ENCODE measurements at regions not wholly inside any gene's neighbourhood (a gene's known extent, or its start where the extent isn't known, plus 50 kb on each side); places are given as distances from the start of the nearest gene placed in this dataset.

DNA sequence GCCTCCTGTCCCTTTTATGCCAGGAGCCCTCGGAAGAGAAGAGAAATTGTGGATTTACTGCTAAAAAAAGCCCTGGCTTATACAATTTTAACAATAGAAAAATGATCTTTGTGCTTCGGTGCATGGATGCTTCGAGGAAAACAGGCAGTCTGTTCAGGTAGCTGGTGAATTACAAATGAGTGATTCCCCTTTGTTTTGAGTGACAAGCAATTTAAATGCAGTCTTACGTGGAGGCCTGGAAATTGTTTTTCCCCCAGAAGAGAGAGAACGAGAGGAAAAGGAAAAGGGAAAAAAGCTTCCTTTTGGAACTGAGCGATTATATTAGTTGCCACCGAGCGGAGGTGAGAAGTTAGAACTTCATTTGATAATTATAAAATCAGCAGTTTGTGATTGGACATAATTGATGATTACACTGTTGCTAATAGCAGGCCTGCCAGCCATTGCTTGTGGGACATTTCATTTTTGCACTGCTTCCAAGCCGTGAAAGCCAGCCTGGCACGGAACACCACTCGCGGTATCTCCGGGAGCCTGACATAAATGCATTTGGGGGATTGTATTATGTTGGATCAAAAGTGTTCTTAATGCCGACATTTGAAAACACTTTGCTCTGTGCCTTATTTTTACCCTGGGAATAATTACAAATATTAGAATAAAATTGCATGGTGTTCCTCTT, 117.7 kb downstream of the PHETA1 start:
- no peak for DNase-seq (ENCODE audit: low read depth)
- no peak overlapping the region for H3K4me3 ChIP-seq (ENCODE audit: control insufficient read depth, low read depth, low read length)
- TF ChIP-seq, protein P1, sequence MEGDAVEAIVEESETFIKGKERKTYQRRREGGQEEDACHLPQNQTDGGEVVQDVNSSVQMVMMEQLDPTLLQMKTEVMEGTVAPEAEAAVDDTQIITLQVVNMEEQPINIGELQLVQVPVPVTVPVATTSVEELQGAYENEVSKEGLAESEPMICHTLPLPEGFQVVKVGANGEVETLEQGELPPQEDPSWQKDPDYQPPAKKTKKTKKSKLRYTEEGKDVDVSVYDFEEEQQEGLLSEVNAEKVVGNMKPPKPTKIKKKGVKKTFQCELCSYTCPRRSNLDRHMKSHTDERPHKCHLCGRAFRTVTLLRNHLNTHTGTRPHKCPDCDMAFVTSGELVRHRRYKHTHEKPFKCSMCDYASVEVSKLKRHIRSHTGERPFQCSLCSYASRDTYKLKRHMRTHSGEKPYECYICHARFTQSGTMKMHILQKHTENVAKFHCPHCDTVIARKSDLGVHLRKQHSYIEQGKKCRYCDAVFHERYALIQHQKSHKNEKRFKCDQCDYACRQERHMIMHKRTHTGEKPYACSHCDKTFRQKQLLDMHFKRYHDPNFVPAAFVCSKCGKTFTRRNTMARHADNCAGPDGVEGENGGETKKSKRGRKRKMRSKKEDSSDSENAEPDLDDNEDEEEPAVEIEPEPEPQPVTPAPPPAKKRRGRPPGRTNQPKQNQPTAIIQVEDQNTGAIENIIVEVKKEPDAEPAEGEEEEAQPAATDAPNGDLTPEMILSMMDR (conservative IDR thresholded peaks at IDR 0.05; ENCODE audit: control insufficient read depth, insufficient read depth, low read depth, low read length) = no peak

DNA sequence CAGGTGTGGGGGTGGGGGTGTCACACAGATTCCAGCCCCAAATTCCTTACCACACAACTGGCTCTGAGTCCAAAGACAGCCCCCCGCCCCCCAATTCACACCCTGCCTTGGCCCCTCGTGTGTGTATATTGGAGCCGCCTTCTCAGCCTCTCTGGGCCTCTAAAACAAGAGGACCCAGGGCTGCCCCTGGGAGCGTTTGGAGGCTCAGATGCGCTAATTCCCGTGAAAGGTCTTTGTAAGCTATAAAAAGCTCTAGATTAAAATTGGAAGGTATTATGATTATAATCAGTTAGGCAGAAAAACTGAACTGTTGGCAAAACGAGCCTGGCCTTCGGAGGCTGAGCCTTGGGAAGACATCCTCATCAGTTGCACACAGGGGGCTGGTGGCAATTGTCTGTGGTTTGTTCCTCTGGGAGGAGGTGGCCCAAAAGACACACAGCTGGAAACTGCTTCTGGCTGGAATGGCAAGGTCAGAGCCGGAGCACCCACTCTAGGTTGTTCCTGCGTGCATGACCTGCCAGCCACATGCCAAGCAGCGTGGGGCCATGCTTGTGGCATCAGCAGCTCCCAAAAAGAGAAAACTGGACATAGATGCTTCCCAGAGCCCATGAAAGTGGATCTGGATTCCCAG, 118.5 kb downstream of the PHETA1 start:
- DNase-seq (ENCODE audit: low read depth) = no peak
- H3K4me3 ChIP-seq (ENCODE audit: control insufficient read depth, low read depth, low read length) = no peak overlapping the region

DNA sequence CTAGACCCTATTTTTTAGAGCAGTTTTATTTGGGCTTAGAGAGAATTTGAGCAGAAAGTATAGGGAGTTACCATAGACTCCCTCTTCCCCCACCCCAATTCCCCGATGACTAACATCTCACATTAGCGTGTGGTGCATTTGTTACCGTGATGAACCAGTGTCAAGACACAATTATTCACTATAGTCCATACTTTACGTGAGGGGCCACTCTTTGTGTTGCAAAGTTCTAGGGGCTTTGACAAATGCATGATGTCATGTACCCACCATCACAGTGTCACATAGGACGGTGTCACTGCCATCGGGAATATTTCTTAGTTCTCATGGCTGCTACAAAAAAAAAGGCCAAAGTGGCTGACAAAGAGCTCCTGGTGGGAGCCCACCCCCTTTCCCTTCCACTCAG, 119.1 kb downstream of the PHETA1 start:
- TF ChIP-seq, protein P1 (conservative IDR thresholded peaks at IDR 0.05; ENCODE audit: control insufficient read depth, insufficient read depth, low read depth, low read length) = no peak
- DNase-seq (ENCODE audit: low read depth) = no peak

More for the DNA sequence above, 118.5 kb downstream of the PHETA1 start:
- TF ChIP-seq, protein P1 (conservative IDR thresholded peaks at IDR 0.05; ENCODE audit: control insufficient read depth, insufficient read depth, low read depth, low read length) = no peak

DNA sequence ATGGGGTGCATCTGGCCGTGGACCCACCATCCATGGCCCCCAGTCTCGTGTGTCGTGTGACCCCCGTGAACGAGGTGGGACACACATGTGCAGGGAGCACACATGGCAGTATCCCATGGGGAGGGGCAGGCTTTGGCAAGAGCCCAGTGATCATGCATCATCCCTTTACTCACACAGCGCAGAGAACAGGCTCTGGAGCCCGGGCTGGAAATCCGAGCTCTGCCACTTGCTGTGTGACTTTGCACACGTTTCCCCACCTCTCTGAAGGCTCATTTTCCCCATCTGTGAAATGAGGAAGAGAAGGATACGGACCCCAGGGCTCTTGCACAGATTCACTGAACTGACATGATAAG, 119.9 kb downstream of the PHETA1 start:
- DNase-seq (ENCODE audit: low read depth) = peak; percentile 52
- TF ChIP-seq, protein P1 (conservative IDR thresholded peaks at IDR 0.05; ENCODE audit: control insufficient read depth, insufficient read depth, low read depth, low read length) = no peak

More for the DNA sequence above, 119.1 kb downstream of the PHETA1 start:
- H3K4me3 ChIP-seq (ENCODE audit: control insufficient read depth, low read depth, low read length) = no peak overlapping the region

DNA sequence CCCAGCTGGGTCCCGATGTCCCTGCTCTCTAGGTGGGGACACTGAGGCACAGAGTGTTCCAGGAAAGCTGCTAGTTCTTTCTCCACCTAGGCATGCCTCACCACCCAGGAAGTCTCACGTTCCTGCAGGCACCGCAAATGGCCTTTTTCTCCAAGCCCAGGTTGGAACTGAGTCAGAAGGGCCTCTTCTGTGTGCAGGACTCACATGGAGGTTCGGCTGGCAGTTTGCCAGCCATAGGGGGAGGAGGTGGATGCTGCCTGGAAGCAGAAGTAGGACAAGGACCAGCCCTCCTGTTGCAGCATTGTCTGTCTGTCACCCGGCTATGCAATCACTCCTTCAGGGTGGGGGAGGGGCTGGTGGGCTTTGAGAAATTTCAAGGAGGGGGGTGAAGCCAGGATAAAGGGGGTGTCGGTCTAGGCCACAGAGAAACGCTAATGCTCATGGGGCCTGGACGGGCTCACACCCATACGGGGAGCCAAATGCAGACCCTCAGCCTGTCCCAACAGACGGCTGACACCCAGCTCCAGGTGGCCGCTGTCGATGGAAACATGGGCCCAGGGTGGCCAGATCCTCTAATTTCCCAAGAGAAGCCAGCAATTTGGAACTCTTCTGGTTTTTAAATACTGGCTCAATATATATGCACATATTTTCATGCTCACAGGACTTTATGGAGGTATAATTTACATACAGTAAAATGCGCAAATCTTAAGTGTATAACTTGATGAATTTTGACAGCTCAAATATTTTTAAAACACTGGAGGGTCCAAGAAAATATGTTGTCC, 120.5 kb downstream of the PHETA1 start:
- peak; percentile 13 for DNase-seq (ENCODE audit: low read depth)
- H3K4me3 ChIP-seq (ENCODE audit: control insufficient read depth, low read depth, low read length) = no peak overlapping the region
- TF ChIP-seq, protein P1 (conservative IDR thresholded peaks at IDR 0.05; ENCODE audit: control insufficient read depth, insufficient read depth, low read depth, low read length) = no peak

More for the DNA sequence above, 119.9 kb downstream of the PHETA1 start:
- H3K4me3 ChIP-seq (ENCODE audit: control insufficient read depth, low read depth, low read length) = no peak overlapping the region

DNA sequence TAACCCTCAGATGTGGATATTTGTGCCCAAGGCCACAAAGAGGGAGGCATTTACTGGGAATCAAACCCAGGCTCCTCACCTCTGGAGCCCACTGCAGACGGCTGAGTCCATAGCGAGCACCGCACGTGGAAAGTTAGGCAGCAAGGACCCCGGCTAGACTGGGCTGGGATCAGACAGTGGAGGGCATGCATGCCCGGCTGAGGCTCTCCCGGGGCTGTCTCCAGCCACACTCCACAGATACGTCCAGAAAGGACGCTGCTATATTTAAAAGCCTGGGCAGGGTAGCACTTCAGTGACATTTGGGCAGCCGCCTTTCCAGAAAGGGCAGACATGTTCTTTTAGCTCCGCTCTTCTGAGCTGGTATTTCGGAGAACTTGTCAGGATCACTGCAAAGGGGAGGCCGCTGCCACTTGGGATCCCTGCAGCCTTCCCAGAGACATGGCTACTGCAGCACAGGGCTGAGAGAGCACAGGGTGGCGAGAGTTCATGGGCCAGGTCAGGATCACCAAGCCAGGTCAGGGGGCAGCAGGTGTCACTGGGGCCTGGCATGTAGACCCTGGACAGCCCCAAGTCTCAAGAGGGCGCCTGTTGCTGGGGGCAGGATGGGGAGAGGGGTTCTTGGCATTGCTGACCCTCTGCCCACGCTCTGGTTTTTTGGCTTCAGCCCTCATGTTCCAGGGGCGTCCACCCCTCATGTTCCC, 121.7 kb downstream of the PHETA1 start:
- TF ChIP-seq, protein P1 (conservative IDR thresholded peaks at IDR 0.05; ENCODE audit: control insufficient read depth, insufficient read depth, low read depth, low read length) = no peak
- DNase-seq (ENCODE audit: low read depth) = no peak
- no peak overlapping the region for H3K4me3 ChIP-seq (ENCODE audit: control insufficient read depth, low read depth, low read length)
